Karpas-422 (cell line): ENCODE measurements at regions not wholly inside any gene's neighbourhood (a gene's known extent, or its start where the extent isn't known, plus 50 kb on each side); places are given as distances from the start of the nearest gene placed in this dataset. TPM values are rescaled to one million over a fixed set of nuclear protein-coding genes. Genes with fewer than 3 reads are reported as not detected.

Experiments used
- small RNA-seq: library from RNA; depleted of rRNA; stranded (forward); fragments of <200 nt; gene quantifications from one replicate; pipeline ENCODE3, GENCODE V24; 2014

Small RNA genes lying in the stretch of these regions (small RNA-seq; reads per million reads assigned to genes)
- gene AL513210.1 = not detected
